K562 (cell line): ENCODE measurements at regions not wholly inside any gene's neighbourhood (a gene's known extent, or its start where the extent isn't known, plus 50 kb on each side); places are given as distances from the start of the nearest gene placed in this dataset.

ENCODE experiments used
- ATAC-seq: fragments of 200-7000 bp; cut with Tn5 transposase; 3 replicates; pipeline ENCODE4 v1.9.1; 2020; ENCODE audit warnings: moderate library complexity
- BruUV-seq: library from RNA; stranded (reverse); fragments of 400-500 nt; replicated peaks from 2 replicates; lab custom pipeline; 2021; lab: Mats Ljungman, UMichigan
- CTCF ChIA-PET: fragments of 300-600 bp; formaldehyde crosslinking; extraction: SDS; loops from one replicate; lab custom pipeline; 2021; ENCODE audit warnings: low intra/inter-chr PET ratio; lab: Yijun Ruan, JAX
- POLR2A ChIA-PET: fragments of 300-600, 350-650 bp; sonication (Branson Sonifier 250); formaldehyde crosslinking; extraction: SDS; loops from one replicate; lab custom pipeline; 2021; ENCODE audit warnings: antibody characterized with exemption, inconsistent platforms; lab: Yijun Ruan, JAX
- DNase-seq, 4 experiments: peaks; one replicate each; pipeline versions ENCODE4 v3.0.0 to v3.0.0-alpha.2; 2011 to 2018; ENCODE audit warnings: low spot score in 3 of 4, mixed read lengths in 3 of 4; ENCODE audit errors: extremely low read depth in 1 of 4
- FAIRE-seq: peaks from 2 replicates; lab custom pipeline; 2011; peaks lifted over from hg19 to GRCh38; lab: Jason Lieb, UNC
- H2AFZ ChIP-seq: 2 replicates; pipeline ENCODE4 v1.6.0; 2011; ENCODE audit warnings: low read depth, low read length, control low read depth, inconsistent platforms
- H3K27ac ChIP-seq: fragments of 200-600 bp; 3 replicates; pipeline ENCODE4 v1.8.0; 2011; ENCODE audit warnings: low read depth, mild to moderate bottlenecking, control low read depth, inconsistent platforms, low read length, moderate library complexity, mixed read lengths; ENCODE audit errors: extremely low read depth
- H3K27me3 ChIP-seq, 2 experiments: fragments of 300-600 bp in 1 of 2; 2 replicates in 1 of 2; 3 replicates in 1 of 2; pipeline versions ENCODE4 v1.6.0 to v1.8.0; 2011; ENCODE audit warnings: inconsistent platforms in 2 of 2, low read length in 2 of 2, mild to moderate bottlenecking in 1 of 2, mixed read lengths in 1 of 2, moderate library complexity in 1 of 2; ENCODE audit not compliant: control insufficient read depth in 2 of 2, insufficient read depth in 2 of 2
- H3K36me3 ChIP-seq: fragments of 300-600 bp; 3 replicates; pipeline ENCODE4 v1.8.0; 2011; ENCODE audit warnings: mild to moderate bottlenecking, low read length, inconsistent platforms; ENCODE audit not compliant: control insufficient read depth, insufficient read depth
- H3K4me1 ChIP-seq, 2 experiments: fragments of 200-600 bp in 1 of 2; replicated peaks in 1 of 2; 2 replicates in 1 of 2; 3 replicates in 1 of 2; pipeline versions ENCODE4 v1.5.1 to v1.8.0; 2011; ENCODE audit warnings: inconsistent platforms in 2 of 2, low read length in 2 of 2, mild to moderate bottlenecking in 1 of 2, mixed read lengths in 1 of 2, moderate library complexity in 1 of 2; ENCODE audit not compliant: control insufficient read depth in 2 of 2, insufficient read depth in 2 of 2
- H3K4me2 ChIP-seq: 2 replicates; pipeline ENCODE4 v1.6.1; 2011; ENCODE audit warnings: low read length, control low read depth, inconsistent platforms, mixed read lengths; ENCODE audit not compliant: insufficient read depth
- H3K4me3 ChIP-seq: fragments of 200-600 bp; sonication (generic), shearing (Covaris generic); 2 replicates; pipeline ENCODE4 v1.5.1; 2016; ENCODE audit warnings: control low read depth, inconsistent platforms
- H3K79me2 ChIP-seq: fragments of 200-600 bp; 3 replicates; pipeline ENCODE4 v1.8.0; 2011; ENCODE audit warnings: low read length, inconsistent platforms; ENCODE audit not compliant: control insufficient read depth, insufficient read depth
- H3K9ac ChIP-seq, 2 experiments: 2 replicates each; pipeline versions ENCODE4 v1.6.0 to v1.6.1; 2011; ENCODE audit warnings: low read depth in 2 of 2, low read length in 2 of 2, control low read depth in 1 of 2, inconsistent platforms in 1 of 2, mild to moderate bottlenecking in 1 of 2, mixed read lengths in 1 of 2; ENCODE audit not compliant: insufficient read depth in 1 of 2
- H3K9me1 ChIP-seq: one replicate; pipeline ENCODE4 v1.6.0; 2011; ENCODE audit warnings: inconsistent platforms, mild to moderate bottlenecking, low read length, moderate library complexity; ENCODE audit not compliant: control insufficient read depth, insufficient read depth
- H3K9me3 ChIP-seq: replicated peaks from 2 replicates; pipeline ENCODE4 v1.5.1; 2011; ENCODE audit warnings: low read depth, low read length, inconsistent platforms; ENCODE audit not compliant: control insufficient read depth, insufficient read depth
- H4K20me1 ChIP-seq: replicated peaks from 2 replicates; pipeline ENCODE4 v1.6.1; 2011; ENCODE audit warnings: low read length, inconsistent platforms, mixed read lengths; ENCODE audit not compliant: control insufficient read depth, insufficient read depth
- AFF4 ChIP-seq: sonication (generic); formaldehyde crosslinking; IDR thresholded peaks from 2 replicates; pipeline ENCODE4 v1.8.0; 2023; ENCODE audit warnings: mild to moderate bottlenecking, missing genetic modification reagents
- E2F8 ChIP-seq: fragments of 450-650 bp; IDR thresholded peaks from 2 replicates; pipeline ENCODE4 v1.7.1; 2018; ENCODE audit warnings: mild to moderate bottlenecking, low read depth; ENCODE audit not compliant: partially characterized antibody
- PTTG1 ChIP-seq: fragments of 450-650 bp; IDR thresholded peaks from 2 replicates; pipeline ENCODE4 v1.6.1; 2016; ENCODE audit warnings: low read depth, mild to moderate bottlenecking, missing genetic modification characterization, missing compliant biosample characterization
- ZFP91 ChIP-seq: sonication (generic); formaldehyde crosslinking; IDR thresholded peaks from 2 replicates; pipeline ENCODE4 v1.8.0; 2022; ENCODE audit warnings: mild to moderate bottlenecking, missing genetic modification reagents
- ZNF408 ChIP-seq: fragments of 250-450 bp; sonication (Bioruptor Pico); IDR thresholded peaks from 2 replicates; pipeline ENCODE4 v1.4.0; 2020; ENCODE audit warnings: low read depth, mild to moderate bottlenecking, moderate library complexity
- WGBS: fragments of 100-300 bp; shearing (Covaris generic); methylation state at CpG from one replicate; pipeline ENCODE4 v1.1.6; 2016; ENCODE audit warnings: low coverage, mixed read lengths; ENCODE audit not compliant: insufficient coverage; ENCODE audit errors: missing lambda C conversion rate; 5-methylcytosine and 5-hydroxymethylcytosine counted together
- in situ Hi-C: fragments of 300-500 bp; cut with MboI; formaldehyde crosslinking; loops from 4 replicates; pipeline ENCODE4 v1.15.0; 2018; ENCODE audit warnings: inconsistent platforms, mixed read lengths
- intact Hi-C: fragments of 100-400 bp; cut with micrococcal nuclease; formaldehyde crosslinking; loops from 2 replicates; pipeline ENCODE4 v1.14.2; 2022

- BruUV-seq = no TSS peak
- Histone ChIP-seq H3K4me3 (no peak overlapping the region), H3K79me2 (no peaks in the 10 kb centered on the region), H3K36me3 (no peaks in the 10 kb centered on the region), H2AFZ (no peak overlapping the region), H3K27me3 (no peaks in the 10 kb centered on the region), H4K20me1 (no peaks in the 10 kb centered on the region), H3K9me3 (no peaks in the 10 kb centered on the region), H3K9me1 (no peaks in the 10 kb centered on the region), H3K4me1 (no peaks in the 10 kb centered on the region), H3K9ac (no peak overlapping the region), H3K4me2 (no peak overlapping the region), H3K27ac (no peak overlapping the region)
- ChIA-PET CTCF (no interaction called here), POLR2A (no interaction called here)
- FAIRE-seq (no peak), ATAC-seq (no peak), DNase-seq (no peak)
- TF ChIP-seq ZNF408 (CRISPR knock-in tag) = no peak
- no peak for TF ChIP-seq PTTG1 (tag)
- WGBS = 0% methylated on average over 4 of the region's 4 CpGs
- intact Hi-C loops (no loop called here), in situ Hi-C loops (no loop called here)
Measured at GRCh38 chr2:167551416-167551815, 663.1 kb downstream of the XIRP2 start.

GRCh38 chr2:167550448-167550847 lies 662.2 kb downstream of the XIRP2 start:
- H3K27ac ChIP-seq = no peak overlapping the region
- H3K4me3 ChIP-seq = no peak overlapping the region
- no peaks in the 10 kb centered on the region for H3K36me3 ChIP-seq
- H3K27me3 ChIP-seq = no peaks in the 10 kb centered on the region
- no TSS peak for BruUV-seq
- 12% methylated on average over 1 of the region's 1 CpG for WGBS
- in situ Hi-C loops (no loop called here), intact Hi-C loops (no loop called here)
- FAIRE-seq (no peak), DNase-seq (peak in 1 of 4 experiments; percentile 11), ATAC-seq (peak; percentile 57; the same call in 1 of the 3 replicates)
- H3K4me2 ChIP-seq = no peak overlapping the region
- H3K9me1 ChIP-seq = no peaks in the 10 kb centered on the region
- ChIA-PET CTCF (no interaction called here), POLR2A (no interaction called here)
- no peak overlapping the region for H3K9ac ChIP-seq
- H4K20me1 ChIP-seq = no peaks in the 10 kb centered on the region
- no peak overlapping the region for H2AFZ ChIP-seq
- no peaks in the 10 kb centered on the region for H3K4me1 ChIP-seq
- no peaks in the 10 kb centered on the region for H3K79me2 ChIP-seq
- H3K9me3 ChIP-seq = no peaks in the 10 kb centered on the region
- TF ChIP-seq ZFP91 (no peak), AFF4 (CRISPR knock-in tag) (no peak), E2F8 (no peak)
